ENCODE measurements at regions not wholly inside any gene's neighbourhood (a gene's known extent, or its start where the extent isn't known, plus 50 kb on each side); places are given as distances from the start of the nearest gene placed in this dataset.

DNA sequence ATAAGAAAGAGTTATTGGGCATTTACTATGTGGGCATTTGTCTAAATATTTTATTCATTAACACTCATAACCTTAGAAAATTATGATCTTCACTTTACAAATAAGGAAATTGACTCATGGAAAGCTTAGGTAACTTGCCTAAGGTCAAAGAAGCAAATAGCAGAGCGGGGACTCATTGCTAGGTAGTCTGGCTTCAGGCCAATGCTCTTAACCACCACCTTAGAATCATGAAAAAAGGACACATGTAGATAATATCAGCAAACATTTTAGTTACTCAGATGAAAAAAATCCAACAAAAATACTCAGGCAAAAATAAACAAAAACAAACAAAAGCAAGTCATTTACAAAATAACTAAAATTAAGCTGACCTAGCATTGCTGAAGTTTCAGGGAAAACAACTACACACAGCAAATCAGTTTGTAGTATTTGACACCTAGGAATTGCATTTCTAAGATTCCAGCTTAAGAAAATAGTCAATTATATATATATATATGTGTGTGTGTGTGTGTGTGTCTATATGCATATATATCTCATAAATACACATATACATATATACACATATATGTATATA lies 166.0 kb downstream of the HMHB1 start:
- TF ChIP-seq, protein P1, sequence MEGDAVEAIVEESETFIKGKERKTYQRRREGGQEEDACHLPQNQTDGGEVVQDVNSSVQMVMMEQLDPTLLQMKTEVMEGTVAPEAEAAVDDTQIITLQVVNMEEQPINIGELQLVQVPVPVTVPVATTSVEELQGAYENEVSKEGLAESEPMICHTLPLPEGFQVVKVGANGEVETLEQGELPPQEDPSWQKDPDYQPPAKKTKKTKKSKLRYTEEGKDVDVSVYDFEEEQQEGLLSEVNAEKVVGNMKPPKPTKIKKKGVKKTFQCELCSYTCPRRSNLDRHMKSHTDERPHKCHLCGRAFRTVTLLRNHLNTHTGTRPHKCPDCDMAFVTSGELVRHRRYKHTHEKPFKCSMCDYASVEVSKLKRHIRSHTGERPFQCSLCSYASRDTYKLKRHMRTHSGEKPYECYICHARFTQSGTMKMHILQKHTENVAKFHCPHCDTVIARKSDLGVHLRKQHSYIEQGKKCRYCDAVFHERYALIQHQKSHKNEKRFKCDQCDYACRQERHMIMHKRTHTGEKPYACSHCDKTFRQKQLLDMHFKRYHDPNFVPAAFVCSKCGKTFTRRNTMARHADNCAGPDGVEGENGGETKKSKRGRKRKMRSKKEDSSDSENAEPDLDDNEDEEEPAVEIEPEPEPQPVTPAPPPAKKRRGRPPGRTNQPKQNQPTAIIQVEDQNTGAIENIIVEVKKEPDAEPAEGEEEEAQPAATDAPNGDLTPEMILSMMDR (IDR thresholded peaks at IDR 0.05): no peak
- no peak for TF ChIP-seq POLR2A (IDR thresholded peaks at IDR 0.05)
